GM12878 (cell line): ENCODE measurements at regions not wholly inside any gene's neighbourhood (a gene's known extent, or its start where the extent isn't known, plus 50 kb on each side); places are given as distances from the start of the nearest gene placed in this dataset.

Source experiments
- ATAC-seq: fragments of 200-7000 bp; cut with Tn5 transposase; 3 replicates; pipeline ENCODE4 v1.9.1; 2020; ENCODE audit warnings: mild to moderate bottlenecking, moderate library complexity
- BruUV-seq: library from RNA; stranded (reverse); fragments of 400-500 nt; replicated peaks from 2 replicates; lab custom pipeline; 2021; lab: Mats Ljungman, UMichigan
- CTCF ChIA-PET: fragments of 300-600 bp; sonication (Branson Sonifier 250); formaldehyde crosslinking; extraction: SDS; loops from one replicate; lab custom pipeline; 2021; ENCODE audit warnings: inconsistent platforms; lab: Yijun Ruan, JAX
- POLR2A ChIA-PET: fragments of 350-600 bp; formaldehyde crosslinking; extraction: SDS; loops from one replicate; lab custom pipeline; 2021; ENCODE audit warnings: inconsistent platforms; lab: Charles Lee
- RAD21 ChIA-PET: fragments of 300-600 bp; sonication (Branson Sonifier 250); formaldehyde crosslinking; loops from one replicate; lab custom pipeline; 2023; ENCODE audit warnings: antibody characterized with exemption; ENCODE audit not compliant: unreplicated experiment; lab: Charles Lee
- SMC1A ChIA-PET: fragments of 300-600 bp; sonication (Branson Sonifier 250); formaldehyde crosslinking; loops from one replicate; lab custom pipeline; 2023; ENCODE audit not compliant: unreplicated experiment, uncharacterized antibody; lab: Charles Lee
- DNase-seq: peaks from one replicate; pipeline ENCODE4 v3.0.0-alpha.2; 2011; ENCODE audit warnings: low read depth, low spot score
- FAIRE-seq: peaks from 3 replicates; lab custom pipeline; 2011; peaks lifted over from hg19 to GRCh38; lab: Jason Lieb, UNC
- H2AFZ ChIP-seq: 2 replicates; pipeline ENCODE4 v1.6.0; 2011; ENCODE audit warnings: low read depth, low read length, control low read depth; ENCODE audit not compliant: control insufficient read depth
- H3K27ac ChIP-seq: 2 replicates; pipeline ENCODE4 v1.5.1; 2011; ENCODE audit warnings: control low read depth; ENCODE audit not compliant: control insufficient read depth, insufficient read depth
- H3K27me3 ChIP-seq, 2 experiments: replicated peaks in 1 of 2; 2 replicates each; pipeline versions ENCODE4 v1.6.0 to v1.6.1; 2011; ENCODE audit warnings: low read length in 1 of 2; ENCODE audit not compliant: control insufficient read depth in 2 of 2, insufficient read depth in 2 of 2
- H3K36me3 ChIP-seq, 2 experiments: 2 replicates each; pipeline ENCODE4 v1.5.1; 2011; ENCODE audit warnings: low read length in 1 of 2; ENCODE audit not compliant: control insufficient read depth in 2 of 2, insufficient read depth in 2 of 2
- H3K4me1 ChIP-seq: 2 replicates; pipeline ENCODE4 v1.6.1; 2011; ENCODE audit warnings: mild to moderate bottlenecking, low read length, moderate library complexity, mixed read lengths; ENCODE audit not compliant: control insufficient read depth, insufficient read depth
- H3K4me2 ChIP-seq: 2 replicates; pipeline ENCODE4 v1.6.0; 2011; ENCODE audit warnings: control low read depth; ENCODE audit not compliant: control insufficient read depth, insufficient read depth
- H3K4me3 ChIP-seq: fragments of 200-600 bp; sonication (generic); 2 replicates; pipeline ENCODE4 v1.5.1; 2016
- H3K79me2 ChIP-seq: 2 replicates; pipeline ENCODE4 v1.6.0; 2011; ENCODE audit warnings: low read length; ENCODE audit not compliant: control insufficient read depth, insufficient read depth
- H3K9ac ChIP-seq: 2 replicates; pipeline ENCODE4 v1.8.0; 2011; ENCODE audit warnings: low read length, control low read depth, mixed read lengths; ENCODE audit not compliant: control insufficient read depth, insufficient read depth
- H3K9me3 ChIP-seq: replicated peaks from 3 replicates; pipeline ENCODE4 v1.5.1; 2011; ENCODE audit warnings: mild to moderate bottlenecking, low read length; ENCODE audit not compliant: control insufficient read depth, insufficient read depth
- H4K20me1 ChIP-seq: 2 replicates; pipeline ENCODE4 v1.6.0; 2011; ENCODE audit not compliant: control insufficient read depth, insufficient read depth
- ATF7 ChIP-seq: fragments of 450-650 bp; IDR thresholded peaks from 2 replicates; pipeline ENCODE4 v1.6.1; 2016; ENCODE audit warnings: low read depth, mild to moderate bottlenecking
- FOXM1 ChIP-seq: IDR thresholded peaks from 2 replicates; pipeline ENCODE4 v1.6.1; 2012; ENCODE audit warnings: low read depth, mild to moderate bottlenecking, inconsistent platforms, low read length, moderate library complexity
- TAF1 ChIP-seq: IDR thresholded peaks from 2 replicates; pipeline ENCODE4 v1.6.1; 2011; ENCODE audit warnings: mild to moderate bottlenecking, low read depth, low read length, borderline replicate concordance
- ZNF687 ChIP-seq: fragments of 450-650 bp; IDR thresholded peaks from 2 replicates; pipeline ENCODE4 v1.6.1; 2017; ENCODE audit warnings: mild to moderate bottlenecking, moderate library complexity
- WGBS: methylation state at CpG from one replicate; pipeline ENCODE4 v1.1.6; 2016; ENCODE audit warnings: low lambda C conversion rate; ENCODE audit not compliant: insufficient replicate concordance, insufficient coverage; ENCODE audit errors: missing lambda C conversion rate; 5-methylcytosine and 5-hydroxymethylcytosine counted together
- in situ Hi-C: fragments of 300-500 bp; cut with MboI; formaldehyde crosslinking; loops from 9 replicates; pipeline ENCODE4 v1.14.3; 2018; ENCODE audit warnings: mixed read lengths
- intact Hi-C: fragments of 100-400 bp; cut with micrococcal nuclease; formaldehyde crosslinking; loops from one replicate; pipeline ENCODE4 v1.14.2; 2022; ENCODE audit not compliant: unreplicated experiment
- TF ChIP-seq, protein P1 (sequence below): IDR thresholded peaks from 2 replicates; pipeline ENCODE4 v1.6.1; 2012; ENCODE audit warnings: mild to moderate bottlenecking, low read depth, low read length
- TF ChIP-seq, protein P2 (sequence below): fragments of 450-650 bp; formaldehyde crosslinking; IDR thresholded peaks from 2 replicates; pipeline ENCODE4 v1.4.0; 2022; ENCODE audit warnings: mild to moderate bottlenecking, moderate library complexity

GRCh38 chr5:91240175-91240574 lies 142.9 kb downstream of the ARRDC3 start:
- Histone ChIP-seq H3K4me2 (no peak overlapping the region), H3K27me3 (no peaks in the 10 kb centered on the region; a peak in 1 of 4 replicates), H3K9me3 (peaks cover 2% of the 10 kb centered on the region; the same call in 2 of the 3 replicates), H3K36me3 (no peaks in the 10 kb centered on the region), H3K4me3 (no peak overlapping the region), H3K4me1 (no peaks in the 10 kb centered on the region), H4K20me1 (no peaks in the 10 kb centered on the region), H3K27ac (no peak overlapping the region), H2AFZ (no peak overlapping the region), H3K9ac (no peak overlapping the region), H3K79me2 (no peaks in the 10 kb centered on the region)
- no peak for FAIRE-seq
- RAD21 ChIA-PET, result interaction anchor here (1.5 kb wide), 1 partner anchor 145 kb away, joined by 4 read pairs; no protein-coding TSS in a partner anchor
- POLR2A ChIA-PET, result no interaction called here
- CTCF ChIA-PET, result interaction anchor here (1.4 kb wide), 1 partner anchor 10 kb away, joined by 4 read pairs; no protein-coding TSS in a partner anchor
- no peak for DNase-seq
- SMC1A ChIA-PET, result interaction anchor here (0.7 kb wide), 1 partner anchor 353 kb away, joined by 3 read pairs; no protein-coding TSS in a partner anchor
- BruUV-seq, result no TSS peak
- intact Hi-C loops (no loop called here), in situ Hi-C loops (no loop called here)
- TF ChIP-seq TAF1 (no peak), ZNF687 (no peak), FOXM1 (no peak), ATF7 (0 out of 2 replicates have a peak, but pooled peaks have one; percentile 18)
- TF ChIP-seq, protein P1, sequence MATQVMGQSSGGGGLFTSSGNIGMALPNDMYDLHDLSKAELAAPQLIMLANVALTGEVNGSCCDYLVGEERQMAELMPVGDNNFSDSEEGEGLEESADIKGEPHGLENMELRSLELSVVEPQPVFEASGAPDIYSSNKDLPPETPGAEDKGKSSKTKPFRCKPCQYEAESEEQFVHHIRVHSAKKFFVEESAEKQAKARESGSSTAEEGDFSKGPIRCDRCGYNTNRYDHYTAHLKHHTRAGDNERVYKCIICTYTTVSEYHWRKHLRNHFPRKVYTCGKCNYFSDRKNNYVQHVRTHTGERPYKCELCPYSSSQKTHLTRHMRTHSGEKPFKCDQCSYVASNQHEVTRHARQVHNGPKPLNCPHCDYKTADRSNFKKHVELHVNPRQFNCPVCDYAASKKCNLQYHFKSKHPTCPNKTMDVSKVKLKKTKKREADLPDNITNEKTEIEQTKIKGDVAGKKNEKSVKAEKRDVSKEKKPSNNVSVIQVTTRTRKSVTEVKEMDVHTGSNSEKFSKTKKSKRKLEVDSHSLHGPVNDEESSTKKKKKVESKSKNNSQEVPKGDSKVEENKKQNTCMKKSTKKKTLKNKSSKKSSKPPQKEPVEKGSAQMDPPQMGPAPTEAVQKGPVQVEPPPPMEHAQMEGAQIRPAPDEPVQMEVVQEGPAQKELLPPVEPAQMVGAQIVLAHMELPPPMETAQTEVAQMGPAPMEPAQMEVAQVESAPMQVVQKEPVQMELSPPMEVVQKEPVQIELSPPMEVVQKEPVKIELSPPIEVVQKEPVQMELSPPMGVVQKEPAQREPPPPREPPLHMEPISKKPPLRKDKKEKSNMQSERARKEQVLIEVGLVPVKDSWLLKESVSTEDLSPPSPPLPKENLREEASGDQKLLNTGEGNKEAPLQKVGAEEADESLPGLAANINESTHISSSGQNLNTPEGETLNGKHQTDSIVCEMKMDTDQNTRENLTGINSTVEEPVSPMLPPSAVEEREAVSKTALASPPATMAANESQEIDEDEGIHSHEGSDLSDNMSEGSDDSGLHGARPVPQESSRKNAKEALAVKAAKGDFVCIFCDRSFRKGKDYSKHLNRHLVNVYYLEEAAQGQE, result no peak
- TF ChIP-seq, protein P2, sequence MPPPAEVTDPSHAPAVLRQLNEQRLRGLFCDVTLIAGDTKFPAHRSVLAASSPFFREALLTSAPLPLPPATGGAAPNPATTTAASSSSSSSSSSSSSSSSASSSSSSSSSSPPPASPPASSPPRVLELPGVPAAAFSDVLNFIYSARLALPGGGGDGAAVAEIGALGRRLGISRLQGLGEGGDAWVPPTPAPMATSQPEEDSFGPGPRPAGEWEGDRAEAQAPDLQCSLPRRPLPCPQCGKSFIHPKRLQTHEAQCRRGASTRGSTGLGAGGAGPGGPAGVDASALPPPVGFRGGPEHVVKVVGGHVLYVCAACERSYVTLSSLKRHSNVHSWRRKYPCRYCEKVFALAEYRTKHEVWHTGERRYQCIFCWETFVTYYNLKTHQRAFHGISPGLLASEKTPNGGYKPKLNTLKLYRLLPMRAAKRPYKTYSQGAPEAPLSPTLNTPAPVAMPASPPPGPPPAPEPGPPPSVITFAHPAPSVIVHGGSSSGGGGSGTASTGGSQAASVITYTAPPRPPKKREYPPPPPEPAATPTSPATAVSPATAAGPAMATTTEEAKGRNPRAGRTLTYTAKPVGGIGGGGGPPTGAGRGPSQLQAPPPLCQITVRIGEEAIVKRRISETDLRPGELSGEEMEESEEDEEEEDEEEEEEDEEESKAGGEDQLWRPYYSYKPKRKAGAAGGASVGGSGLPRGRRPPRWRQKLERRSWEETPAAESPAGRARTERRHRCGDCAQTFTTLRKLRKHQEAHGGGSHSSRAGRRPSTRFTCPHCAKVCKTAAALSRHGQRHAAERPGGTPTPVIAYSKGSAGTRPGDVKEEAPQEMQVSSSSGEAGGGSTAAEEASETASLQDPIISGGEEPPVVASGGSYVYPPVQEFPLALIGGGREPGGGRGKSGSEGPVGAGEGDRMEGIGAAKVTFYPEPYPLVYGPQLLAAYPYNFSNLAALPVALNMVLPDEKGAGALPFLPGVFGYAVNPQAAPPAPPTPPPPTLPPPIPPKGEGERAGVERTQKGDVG (CRISPR knock-in tag), result no peak
- WGBS, result 56% methylated on average over 4 of the region's 4 CpGs
- ATAC-seq, result no peak
